ENCODE measurements at regions not wholly inside any gene's neighbourhood (a gene's known extent, or its start where the extent isn't known, plus 50 kb on each side); places are given as distances from the start of the nearest gene placed in this dataset.

DNA sequence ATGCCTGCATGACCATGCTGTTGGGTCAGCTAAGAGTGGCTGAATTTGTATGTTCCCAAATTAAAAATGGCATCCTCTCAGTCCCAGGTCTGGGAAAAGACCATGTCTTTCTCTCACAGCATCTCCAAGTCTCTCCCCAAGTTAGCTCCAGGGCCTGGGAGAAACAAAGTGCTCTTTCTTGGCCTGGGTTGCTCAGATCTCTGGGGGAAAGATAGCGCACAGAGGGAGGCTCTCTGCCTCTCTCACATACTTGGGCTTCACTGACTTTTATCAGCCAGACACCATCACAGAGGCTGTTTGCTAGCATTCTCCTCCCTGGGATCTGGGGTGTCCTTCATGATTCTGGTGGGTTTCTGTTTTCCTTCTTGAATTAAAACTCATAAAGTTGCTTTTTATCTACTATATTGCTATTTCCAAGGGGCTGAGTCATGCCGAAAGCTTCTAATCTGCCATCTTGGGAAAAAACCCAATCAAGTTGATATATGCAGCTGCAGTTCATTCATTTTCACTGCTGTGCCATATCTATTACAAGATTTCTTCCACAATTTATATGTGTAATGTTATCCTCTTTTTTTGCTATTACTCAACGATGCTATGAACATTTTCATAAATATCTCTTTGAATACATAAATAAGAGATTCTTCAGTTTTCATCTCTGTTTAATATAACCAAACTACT is 190.2 kb downstream of the MOXD1 start:
- H3K4me3 Mint-ChIP-seq, result no peak overlapping the region
- Histone ChIP-seq H3K27ac (no peak overlapping the region), H2AFZ (replicated peaks) (peak overlapping the region; percentile 40), H3K36me3 (no peaks in the 10 kb centered on the region), H3K27me3 (no peaks in the 10 kb centered on the region), H4K20me1 (ENCODE audit: low read depth) (no peaks in the 10 kb centered on the region), H3K4me2 (no peak overlapping the region), H3K4me3 (no peak overlapping the region), H3K9ac (no peak overlapping the region), H3K4me1 (no peaks in the 10 kb centered on the region), H3K9me3 (ENCODE audit: low read depth) (no peaks in the 10 kb centered on the region), H3F3A (ENCODE audit: low read depth) (no peaks in the 10 kb centered on the region), H3K79me2 (ENCODE audit: low read depth) (no peaks in the 10 kb centered on the region)
- no peak for TF ChIP-seq EZH2 (IDR thresholded peaks at IDR 0.05)
- no peak for TF ChIP-seq CTCF (IDR thresholded peaks at IDR 0.05)
- H3K36me3 Mint-ChIP-seq, result no peaks in the 10 kb centered on the region
- H3K9me3 Mint-ChIP-seq, result peaks cover 2% of the 10 kb centered on the region
- H3K4me1 Mint-ChIP-seq, result no peaks in the 10 kb centered on the region
- no peak overlapping the region for H3K27ac Mint-ChIP-seq
- no peaks in the 10 kb centered on the region for H3K27me3 Mint-ChIP-seq (ENCODE audit: insufficient read depth, low read depth)
- DNase-seq (ENCODE audit: low spot score), result no peak

DNA sequence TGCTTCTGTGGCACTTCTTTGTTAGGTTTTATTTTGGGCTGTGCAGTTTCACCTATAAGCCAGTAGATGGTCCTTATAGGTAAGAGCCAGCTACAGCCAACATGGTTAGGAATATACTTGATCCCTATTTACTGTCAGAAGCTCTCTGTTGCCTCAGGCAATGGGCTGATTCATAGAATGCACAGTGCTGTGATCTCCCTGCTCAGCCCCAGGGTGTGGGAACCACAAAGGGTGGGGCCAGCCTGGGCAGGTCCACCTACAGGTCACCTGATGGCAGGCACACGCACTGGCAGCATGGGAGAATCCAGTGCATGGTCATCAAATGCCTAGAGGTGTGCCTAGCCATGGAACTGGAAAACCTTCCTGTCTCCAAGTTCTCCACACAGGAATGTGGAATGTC is 191.9 kb downstream of the MOXD1 start:
- Histone ChIP-seq H4K20me1 (ENCODE audit: low read depth) (no peaks in the 10 kb centered on the region), H3K36me3 (no peaks in the 10 kb centered on the region), H3K9ac (no peak overlapping the region), H3K9me3 (ENCODE audit: low read depth) (no peaks in the 10 kb centered on the region), H3K79me2 (ENCODE audit: low read depth) (no peaks in the 10 kb centered on the region), H3K4me3 (no peak overlapping the region), H3F3A (ENCODE audit: low read depth) (no peaks in the 10 kb centered on the region), H3K4me2 (no peak overlapping the region), H2AFZ (replicated peaks) (no peak overlapping the region), H3K27me3 (no peaks in the 10 kb centered on the region), H3K4me1 (no peaks in the 10 kb centered on the region), H3K27ac (no peak overlapping the region)
- no peaks in the 10 kb centered on the region for H3K4me1 Mint-ChIP-seq
- H3K27me3 Mint-ChIP-seq (ENCODE audit: insufficient read depth, low read depth), result no peaks in the 10 kb centered on the region
- DNase-seq (ENCODE audit: low spot score), result no peak
- H3K4me3 Mint-ChIP-seq, result no peak overlapping the region
- no peaks in the 10 kb centered on the region for H3K36me3 Mint-ChIP-seq
- peaks cover 8% of the 10 kb centered on the region for H3K9me3 Mint-ChIP-seq
- H3K27ac Mint-ChIP-seq, result no peak overlapping the region
- no peak for TF ChIP-seq EZH2phosphoT487 (IDR thresholded peaks at IDR 0.05)
- no peak for TF ChIP-seq CTCF (IDR thresholded peaks at IDR 0.05)

- no peaks in the 10 kb centered on the region for H4K20me1 ChIP-seq (ENCODE audit: low read depth)
- H3K9me3 ChIP-seq (ENCODE audit: low read depth), result no peaks in the 10 kb centered on the region
- H3K79me2 ChIP-seq (ENCODE audit: low read depth), result no peaks in the 10 kb centered on the region
- no peak for TF ChIP-seq EZH2 (IDR thresholded peaks at IDR 0.05)
- TF ChIP-seq CTCF (IDR thresholded peaks at IDR 0.05), result no peak
- no peak for TF ChIP-seq EZH2phosphoT487 (IDR thresholded peaks at IDR 0.05)
- H3K27me3 ChIP-seq, result no peaks in the 10 kb centered on the region
- no peak for DNase-seq (ENCODE audit: low spot score)
- no peak overlapping the region for H2AFZ ChIP-seq (replicated peaks)
- no peak overlapping the region for H3K4me3 Mint-ChIP-seq
- H3K9ac ChIP-seq, result no peak overlapping the region
- H3K9me3 Mint-ChIP-seq, result peaks cover 8% of the 10 kb centered on the region
- no peak overlapping the region for H3K27ac ChIP-seq
- H3K27me3 Mint-ChIP-seq (ENCODE audit: insufficient read depth, low read depth), result no peaks in the 10 kb centered on the region
- H3K4me3 ChIP-seq, result no peak overlapping the region
- no peaks in the 10 kb centered on the region for H3F3A ChIP-seq (ENCODE audit: low read depth)
- no peak overlapping the region for H3K27ac Mint-ChIP-seq
- no peak overlapping the region for H3K4me2 ChIP-seq
- no peaks in the 10 kb centered on the region for H3K36me3 Mint-ChIP-seq
- H3K4me1 Mint-ChIP-seq, result peaks cover under 1% of the 10 kb centered on the region
- no peaks in the 10 kb centered on the region for H3K4me1 ChIP-seq
- no peaks in the 10 kb centered on the region for H3K36me3 ChIP-seq
Observed at GRCh38 chr6:132207991-132208390, 193.3 kb downstream of the MOXD1 start.

Data from neural progenitor cell (in vitro differentiated cells).